Astrocyte (in vitro differentiated cells and primary cell): ENCODE measurements at regions not wholly inside any gene's neighbourhood (a gene's known extent, or its start where the extent isn't known, plus 50 kb on each side); places are given as distances from the start of the nearest gene placed in this dataset.

Experiments used
- EZH2 ChIP-seq: IDR thresholded peaks from 2 replicates; pipeline ENCODE4 v1.6.1; 2012; ENCODE audit warnings: mild to moderate bottlenecking, low read length, inconsistent platforms; ENCODE audit not compliant: insufficient read depth
- TF ChIP-seq, protein P1 (sequence below): IDR thresholded peaks from 2 replicates; pipeline ENCODE4 v1.5.1; 2011; ENCODE audit warnings: low read depth, mild to moderate bottlenecking, inconsistent platforms, low read length, moderate library complexity; ENCODE audit not compliant: insufficient read depth

DNA sequence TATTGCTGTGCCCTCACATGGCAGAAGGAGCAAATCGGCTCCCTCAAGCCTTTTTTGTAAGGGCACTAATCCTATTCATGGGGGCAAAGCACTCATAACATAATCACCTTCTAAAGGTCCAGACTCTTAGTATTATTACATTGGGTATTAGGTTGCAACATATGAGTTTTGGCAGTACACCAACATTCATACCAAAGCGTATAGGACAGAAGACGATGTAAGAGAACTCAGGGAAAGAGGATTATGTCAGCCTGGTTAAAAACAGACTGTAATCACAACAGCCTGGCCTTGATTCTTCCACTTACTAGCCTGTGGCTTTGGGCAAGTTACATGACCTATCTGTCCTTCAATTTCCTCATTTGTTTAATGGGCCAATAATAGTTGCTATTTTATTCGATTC is 828.5 kb upstream of the NECTIN3 start:
- no peak for TF ChIP-seq EZH2
- TF ChIP-seq, protein P1, sequence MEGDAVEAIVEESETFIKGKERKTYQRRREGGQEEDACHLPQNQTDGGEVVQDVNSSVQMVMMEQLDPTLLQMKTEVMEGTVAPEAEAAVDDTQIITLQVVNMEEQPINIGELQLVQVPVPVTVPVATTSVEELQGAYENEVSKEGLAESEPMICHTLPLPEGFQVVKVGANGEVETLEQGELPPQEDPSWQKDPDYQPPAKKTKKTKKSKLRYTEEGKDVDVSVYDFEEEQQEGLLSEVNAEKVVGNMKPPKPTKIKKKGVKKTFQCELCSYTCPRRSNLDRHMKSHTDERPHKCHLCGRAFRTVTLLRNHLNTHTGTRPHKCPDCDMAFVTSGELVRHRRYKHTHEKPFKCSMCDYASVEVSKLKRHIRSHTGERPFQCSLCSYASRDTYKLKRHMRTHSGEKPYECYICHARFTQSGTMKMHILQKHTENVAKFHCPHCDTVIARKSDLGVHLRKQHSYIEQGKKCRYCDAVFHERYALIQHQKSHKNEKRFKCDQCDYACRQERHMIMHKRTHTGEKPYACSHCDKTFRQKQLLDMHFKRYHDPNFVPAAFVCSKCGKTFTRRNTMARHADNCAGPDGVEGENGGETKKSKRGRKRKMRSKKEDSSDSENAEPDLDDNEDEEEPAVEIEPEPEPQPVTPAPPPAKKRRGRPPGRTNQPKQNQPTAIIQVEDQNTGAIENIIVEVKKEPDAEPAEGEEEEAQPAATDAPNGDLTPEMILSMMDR = no peak
